ENCODE measurements at regions not wholly inside any gene's neighbourhood (a gene's known extent, or its start where the extent isn't known, plus 50 kb on each side); places are given as distances from the start of the nearest gene placed in this dataset.

GRCh38 chr3:127441764-127442163, 148.8 kb downstream of the TPRA1 start:
- TF ChIP-seq CTCF (conservative IDR thresholded peaks at IDR 0.05) (no peak), EZH2 (IDR thresholded peaks at IDR 0.05; ENCODE audit: low read depth) (no peak)
